B cell (primary cell): ENCODE measurements at regions not wholly inside any gene's neighbourhood (a gene's known extent, or its start where the extent isn't known, plus 50 kb on each side); places are given as distances from the start of the nearest gene placed in this dataset.

Experiments
- EZH2 ChIP-seq: IDR thresholded peaks from 2 replicates; pipeline ENCODE4 v1.6.1; 2012; ENCODE audit warnings: borderline replicate concordance, low read depth, mild to moderate bottlenecking, moderate library complexity, low read length; ENCODE audit not compliant: insufficient read depth, poor library complexity, severe bottlenecking
- TF ChIP-seq, protein P1 (sequence below): fragments of 200-600 bp; IDR thresholded peaks from one replicate; pipeline ENCODE4 v1.8.0; 2022; ENCODE audit warnings: antibody characterized with exemption, mild to moderate bottlenecking

DNA sequence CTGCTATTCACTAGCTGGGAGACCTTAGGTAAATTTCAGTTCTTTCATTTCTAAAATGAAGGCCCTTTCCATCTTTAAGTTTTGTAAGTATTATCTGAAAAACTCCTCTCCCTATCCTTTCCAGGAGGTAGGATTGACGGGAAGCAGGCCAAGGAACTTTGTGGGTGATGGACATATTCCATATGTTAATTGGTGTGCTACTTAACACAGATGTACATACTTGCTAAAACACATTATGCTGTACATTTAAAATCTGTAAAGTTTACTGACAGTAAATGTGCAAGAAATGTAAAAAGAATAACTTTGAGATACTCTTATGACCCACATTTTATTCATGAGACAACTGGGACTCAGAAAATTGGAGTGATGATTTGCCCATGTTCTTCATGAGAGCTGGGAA is 329.8 kb upstream of the LRRC3B start:
- TF ChIP-seq, protein P1, sequence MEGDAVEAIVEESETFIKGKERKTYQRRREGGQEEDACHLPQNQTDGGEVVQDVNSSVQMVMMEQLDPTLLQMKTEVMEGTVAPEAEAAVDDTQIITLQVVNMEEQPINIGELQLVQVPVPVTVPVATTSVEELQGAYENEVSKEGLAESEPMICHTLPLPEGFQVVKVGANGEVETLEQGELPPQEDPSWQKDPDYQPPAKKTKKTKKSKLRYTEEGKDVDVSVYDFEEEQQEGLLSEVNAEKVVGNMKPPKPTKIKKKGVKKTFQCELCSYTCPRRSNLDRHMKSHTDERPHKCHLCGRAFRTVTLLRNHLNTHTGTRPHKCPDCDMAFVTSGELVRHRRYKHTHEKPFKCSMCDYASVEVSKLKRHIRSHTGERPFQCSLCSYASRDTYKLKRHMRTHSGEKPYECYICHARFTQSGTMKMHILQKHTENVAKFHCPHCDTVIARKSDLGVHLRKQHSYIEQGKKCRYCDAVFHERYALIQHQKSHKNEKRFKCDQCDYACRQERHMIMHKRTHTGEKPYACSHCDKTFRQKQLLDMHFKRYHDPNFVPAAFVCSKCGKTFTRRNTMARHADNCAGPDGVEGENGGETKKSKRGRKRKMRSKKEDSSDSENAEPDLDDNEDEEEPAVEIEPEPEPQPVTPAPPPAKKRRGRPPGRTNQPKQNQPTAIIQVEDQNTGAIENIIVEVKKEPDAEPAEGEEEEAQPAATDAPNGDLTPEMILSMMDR = no peak
- TF ChIP-seq EZH2 = no peak
